ENCODE measurements at regions not wholly inside any gene's neighbourhood (a gene's known extent, or its start where the extent isn't known, plus 50 kb on each side); places are given as distances from the start of the nearest gene placed in this dataset.
"Not testable (repeated sequence)": the region's sequence is repeated elsewhere in the genome, so short reads cannot be mapped to it uniquely, and the experiment has no call there.

- no peak for DNase-seq
Observed at GRCh38 chr2:105526000-105526925, 127.4 kb upstream of the FHL2 start.

GRCh38 chr2:105525201-105525600, 126.3 kb upstream of the FHL2 start:
- DNase-seq: no peak

DNA sequence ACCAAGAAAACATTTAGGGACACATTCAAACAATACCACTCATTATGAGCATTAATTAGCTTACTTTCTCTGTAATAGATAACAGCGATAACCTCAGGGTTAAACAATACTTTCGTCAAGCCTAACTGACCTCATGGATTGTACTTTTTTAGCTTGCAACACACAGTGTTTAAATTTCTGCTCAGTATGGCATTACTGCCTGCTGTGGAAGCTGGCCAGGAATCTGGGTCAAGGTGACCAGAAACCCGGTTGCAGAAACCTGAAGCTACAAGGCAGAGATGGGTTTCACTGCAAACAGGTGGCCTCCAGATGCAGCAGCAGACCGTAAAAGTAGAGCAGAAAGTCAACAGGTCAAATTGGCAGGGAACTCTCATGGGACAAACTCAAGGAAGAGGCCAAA, 123.8 kb upstream of the FHL2 start:
- no peak for DNase-seq

DNA sequence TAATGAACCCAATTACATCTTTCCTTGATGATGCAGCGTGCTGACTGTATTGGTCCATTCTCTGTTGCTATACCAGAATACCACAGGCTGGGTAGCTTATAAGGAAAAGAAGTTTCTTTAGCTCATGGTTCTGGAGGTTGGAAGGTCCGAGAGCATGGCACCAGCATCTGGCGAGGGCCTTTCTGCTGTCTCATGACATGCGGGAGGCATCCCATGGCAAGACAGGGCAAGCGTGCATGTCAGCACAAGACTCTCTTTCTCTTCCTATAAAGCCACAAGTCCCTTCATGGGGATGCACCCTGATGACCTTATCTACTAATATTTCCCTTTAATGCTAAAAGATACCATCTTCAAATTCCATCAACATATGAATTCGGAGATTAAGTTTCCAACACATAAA, 122.8 kb upstream of the FHL2 start:
- no peak for DNase-seq

- DNase-seq: peak; percentile 46
Observed at GRCh38 chr2:105521176-105521575, 122.3 kb upstream of the FHL2 start.

GRCh38 chr2:105519516-105519915, 120.7 kb upstream of the FHL2 start:
- no peak for DNase-seq

DNA sequence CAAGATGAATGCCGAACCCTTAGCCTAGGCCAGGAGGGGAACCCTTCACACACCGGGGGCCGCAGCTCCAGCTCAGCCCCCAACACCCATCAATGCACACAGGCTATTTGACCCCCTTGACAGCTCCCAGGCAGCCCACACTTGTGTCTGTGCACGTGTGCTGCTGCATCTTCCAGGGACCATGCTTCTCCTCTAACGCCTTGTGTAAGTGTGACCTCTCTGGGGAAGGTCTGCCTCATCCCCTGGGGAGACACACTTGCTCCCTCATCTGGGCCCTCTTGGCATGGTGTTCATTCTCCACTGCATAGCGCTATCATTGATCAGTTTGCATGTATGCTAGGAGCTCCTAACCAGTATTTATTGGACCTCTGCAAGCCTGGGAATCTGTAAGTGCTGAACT, 120.0 kb upstream of the FHL2 start:
- DNase-seq: peak; percentile 52

DNA sequence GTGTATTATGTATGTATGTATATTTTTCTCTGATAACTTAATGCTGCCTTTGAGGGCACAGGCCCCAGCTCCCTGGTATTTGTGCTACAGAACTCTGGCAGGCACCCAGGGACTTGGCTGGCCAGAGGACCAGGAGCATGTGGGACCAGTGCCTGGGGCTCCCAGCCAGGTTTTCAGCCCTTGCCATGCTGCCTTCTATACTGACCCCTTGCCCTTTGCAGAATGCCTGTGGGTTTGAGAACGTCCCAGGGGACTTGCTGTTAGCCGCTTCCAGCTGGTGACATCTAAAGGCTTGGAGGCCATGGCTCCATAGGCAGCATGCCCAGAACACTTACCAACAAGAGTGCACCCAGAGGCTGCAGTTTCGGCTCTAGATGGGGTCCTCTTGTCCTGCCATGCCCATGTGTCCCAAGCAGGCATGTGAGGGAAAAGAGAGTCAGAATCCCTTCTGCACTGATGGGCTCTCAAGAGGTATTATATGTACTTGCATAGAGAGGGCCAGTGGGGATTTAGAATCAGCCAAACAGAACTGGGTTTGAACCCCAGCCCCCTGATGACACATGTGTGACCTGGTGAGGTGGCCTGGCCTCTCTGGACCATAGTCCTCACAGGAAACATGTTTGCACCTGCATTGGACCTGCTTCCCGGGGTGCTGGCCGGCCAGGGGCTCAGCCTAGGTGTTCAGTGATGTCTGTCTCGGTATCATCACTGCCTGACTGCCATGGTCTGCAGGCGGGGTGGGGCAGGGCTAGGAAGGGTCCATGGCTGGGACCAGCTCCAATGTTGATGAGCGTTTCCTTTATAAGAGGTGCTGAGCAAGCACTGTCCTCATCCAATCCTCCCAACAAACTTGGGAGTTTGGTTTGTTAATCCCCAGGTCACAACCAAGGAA, 119.2 kb upstream of the FHL2 start:
- no peak for DNase-seq

DNA sequence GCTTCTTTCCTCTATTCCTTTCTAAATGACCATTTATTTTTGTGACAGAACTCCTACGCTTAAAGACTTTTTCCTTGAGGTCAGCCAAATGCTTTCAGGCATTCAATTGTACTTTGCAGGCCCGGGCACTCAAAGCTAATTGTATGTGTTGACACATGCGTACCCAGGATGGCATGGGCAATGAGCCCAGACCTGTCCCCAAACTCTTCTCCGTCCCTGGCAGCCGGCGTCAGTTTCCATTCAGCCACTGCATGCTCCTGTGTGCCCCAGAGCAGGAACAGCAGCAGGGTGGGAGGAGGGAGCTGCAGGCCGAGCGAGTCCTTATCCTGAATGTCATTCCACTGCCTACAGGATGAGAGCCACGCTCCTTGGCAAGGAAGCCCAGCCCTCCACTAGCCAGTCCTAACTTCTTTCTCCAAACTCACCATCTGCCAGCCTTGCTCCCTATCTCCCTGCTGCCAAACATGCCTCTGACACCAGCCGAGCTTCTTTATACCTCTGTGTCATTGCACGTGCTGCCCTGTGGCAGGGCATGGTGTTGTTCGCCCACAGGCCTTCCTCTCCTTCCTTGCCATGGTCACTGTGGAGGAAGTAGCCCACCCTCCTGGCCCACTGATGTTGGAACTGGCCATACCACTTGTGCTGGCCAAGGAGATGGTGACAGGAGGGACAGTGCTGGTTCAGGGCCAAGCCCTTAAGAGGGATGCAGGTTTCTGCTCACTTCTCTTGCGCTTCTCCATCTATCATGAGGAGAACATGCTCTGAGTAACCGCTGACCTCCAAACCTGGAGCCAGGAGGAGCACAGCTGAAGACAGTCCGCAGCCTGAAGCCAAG, 116.9 kb upstream of the FHL2 start:
- no peak for DNase-seq

DNA sequence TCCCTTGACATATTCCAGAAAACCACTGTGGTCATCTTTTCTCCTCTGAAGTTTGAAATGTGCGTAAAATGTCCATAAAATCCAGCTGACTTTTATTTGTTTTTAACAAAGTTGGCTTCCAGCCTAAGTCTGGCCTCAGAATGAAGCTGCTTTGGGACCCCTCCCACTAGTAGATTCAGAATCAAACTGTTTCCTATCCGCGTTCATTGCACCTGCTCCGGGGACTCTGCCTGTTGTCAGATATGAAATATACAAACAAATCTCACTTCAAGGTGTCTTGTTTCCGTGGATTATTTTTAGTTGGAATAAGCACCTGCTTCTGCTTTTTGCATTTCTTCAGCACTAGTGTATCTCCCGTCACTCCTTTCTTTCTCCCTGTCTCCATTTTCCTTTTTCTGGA, 115.7 kb upstream of the FHL2 start:
- DNase-seq: no peak

DNA sequence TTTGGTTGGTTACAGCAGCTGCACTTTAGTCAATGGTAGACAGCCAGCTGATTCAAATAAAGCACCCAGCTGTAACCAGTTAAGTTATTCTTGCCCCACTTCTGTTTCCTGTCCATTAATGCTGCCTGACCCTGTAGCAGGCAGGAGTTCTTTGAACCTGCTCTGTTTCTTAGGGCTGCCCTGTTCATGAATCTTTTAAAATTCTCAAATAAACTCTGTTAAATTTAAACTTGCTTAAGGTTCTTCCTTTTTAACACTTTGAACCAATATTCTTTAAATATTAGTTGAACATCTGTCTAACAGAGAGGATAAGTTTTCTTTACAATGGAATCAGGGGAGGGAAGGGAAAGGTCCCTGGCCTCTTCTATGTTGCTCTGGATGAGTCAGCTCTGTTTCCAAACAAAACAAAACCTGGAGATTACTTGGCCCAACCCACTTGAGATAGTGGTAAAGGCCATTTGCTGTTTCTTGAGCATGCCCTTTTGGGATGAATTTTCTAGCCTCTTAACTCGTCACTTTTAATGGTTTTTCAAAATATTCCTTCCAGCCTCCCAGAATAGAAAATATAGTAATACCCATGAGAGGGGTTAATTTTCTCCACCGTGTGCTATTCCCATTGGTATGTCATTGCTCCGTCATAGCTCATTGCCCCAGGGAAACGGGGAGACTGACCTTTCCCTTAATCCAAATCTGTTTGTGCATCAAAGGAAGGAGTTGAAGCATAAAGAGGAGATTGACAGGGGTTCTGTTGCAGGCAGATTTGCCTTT, 112.1 kb upstream of the FHL2 start:
- DNase-seq: no peak

- DNase-seq: no peak
Observed at GRCh38 chr2:105509269-105510086, 110.6 kb upstream of the FHL2 start.

DNA sequence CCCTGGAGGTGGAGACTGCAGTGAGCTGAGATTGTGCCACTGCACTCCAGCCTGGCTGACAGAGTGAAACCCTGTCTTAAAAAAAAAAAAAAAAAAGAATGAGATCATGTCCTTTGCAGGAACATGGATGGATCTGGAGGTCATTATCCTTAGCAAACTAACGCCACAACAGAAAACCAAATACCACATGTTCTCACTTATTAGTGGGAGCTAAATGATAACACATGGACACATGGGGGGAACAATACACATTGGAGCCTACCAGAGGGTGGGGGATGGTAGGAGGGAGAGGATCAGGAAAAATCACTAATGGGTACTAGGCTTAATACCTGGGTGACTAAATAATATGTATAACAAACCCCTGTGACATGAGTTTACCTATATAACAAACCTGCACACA, 108.0 kb upstream of the FHL2 start:
- DNase-seq: not testable (repeated sequence)

DNA sequence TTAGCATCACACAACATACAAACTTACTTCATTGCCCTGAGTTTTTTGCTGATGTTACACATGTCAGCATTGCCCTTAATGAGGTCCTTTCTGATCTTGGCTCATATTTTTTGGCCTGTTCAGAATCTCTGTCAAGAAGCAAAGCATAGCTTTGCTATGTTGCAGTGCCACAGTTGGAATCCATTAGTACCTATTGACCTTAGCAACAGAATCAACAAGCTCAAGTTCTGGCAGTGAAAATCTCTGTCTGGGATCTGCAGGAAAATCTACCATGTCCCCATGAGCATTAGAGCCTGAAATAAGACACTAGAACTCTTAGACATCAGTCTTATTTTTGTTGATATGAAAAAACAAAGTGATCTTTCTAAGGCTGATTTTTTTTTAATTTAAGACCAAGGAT, 105.6 kb upstream of the FHL2 start:
- no peak for DNase-seq

DNA sequence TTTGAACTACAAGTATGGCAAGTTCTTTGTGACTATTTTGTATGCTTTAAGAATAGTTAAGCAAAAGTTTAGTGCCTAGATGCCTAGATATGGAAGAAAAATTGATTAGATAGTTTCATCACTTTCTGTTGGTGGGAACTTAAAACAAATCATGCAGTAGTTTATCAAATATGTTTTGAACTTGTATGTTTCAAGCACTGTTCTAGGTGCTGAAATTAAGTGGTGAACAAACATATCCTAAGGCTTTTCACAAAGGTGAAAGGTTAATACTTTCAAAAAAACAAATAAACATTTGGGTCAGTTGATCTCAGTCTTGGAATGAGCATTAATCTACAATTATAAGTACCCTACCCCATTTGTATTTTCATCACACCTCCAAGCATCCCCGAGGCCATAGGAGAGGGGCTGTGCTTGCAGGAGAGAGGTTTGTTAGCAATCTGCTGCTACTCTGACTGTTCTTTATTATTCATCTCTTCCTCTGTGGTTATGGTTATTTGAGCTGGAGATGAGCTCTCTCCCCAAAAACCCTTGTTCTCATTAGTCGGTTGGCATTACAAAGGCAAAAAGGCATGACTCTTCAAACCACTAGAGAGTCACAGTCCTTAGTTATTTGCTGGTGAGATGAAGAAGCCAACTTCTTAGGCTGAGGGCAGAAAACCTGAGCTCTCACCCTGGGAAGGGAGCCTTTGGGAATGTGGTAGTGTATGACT, 103.9 kb upstream of the FHL2 start:
- no peak for DNase-seq

- DNase-seq: no peak
Observed at GRCh38 chr2:105498281-105498846, 99.5 kb upstream of the FHL2 start.

DNA sequence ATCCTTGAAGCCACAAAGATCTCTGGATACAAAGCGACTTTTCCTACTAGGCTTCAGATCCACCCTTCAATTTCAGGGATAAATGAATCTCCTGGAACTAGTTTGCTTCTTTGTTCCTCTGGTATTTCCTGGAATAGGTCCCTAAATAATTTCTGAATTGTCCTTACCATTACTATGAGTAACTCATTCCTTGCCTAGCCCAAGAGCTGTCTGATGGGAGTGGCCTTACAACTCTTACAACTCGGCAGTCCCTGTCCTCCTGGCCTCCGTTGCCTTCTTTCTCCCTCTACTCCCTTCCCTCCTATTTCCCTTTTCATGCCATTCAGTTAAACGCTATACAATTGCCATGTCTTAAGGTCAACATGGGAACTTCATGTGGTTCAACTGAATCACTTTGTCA, 98.2 kb upstream of the FHL2 start:
- no peak for DNase-seq

DNA sequence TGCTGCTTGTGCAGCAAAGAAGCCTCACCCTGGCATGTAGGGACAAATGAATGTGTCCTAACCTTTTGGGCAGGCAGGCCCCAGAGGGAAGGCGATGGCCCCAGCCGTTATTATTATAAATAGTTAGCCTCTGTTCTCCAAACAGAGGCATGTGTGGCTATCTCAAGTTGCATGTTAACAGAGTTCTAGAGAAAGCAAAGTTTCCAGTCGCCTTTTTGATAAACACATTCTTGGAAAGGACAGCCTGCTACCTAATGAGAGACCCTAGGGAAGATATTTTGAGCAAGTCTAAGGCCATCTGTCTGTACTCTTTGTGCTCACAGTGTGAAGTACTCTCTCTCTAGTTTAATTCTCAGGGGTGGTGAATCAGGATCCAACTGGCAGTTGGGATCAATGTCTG, 97.4 kb upstream of the FHL2 start:
- DNase-seq: no peak

GRCh38 chr2:105494683-105495425, 96.0 kb upstream of the FHL2 start:
- peak; percentile 76 for DNase-seq

GRCh38 chr2:105490956-105491355, 92.1 kb upstream of the FHL2 start:
- DNase-seq: no peak
